Stimulated activated CD4-positive, alpha-beta T cell treated with anti-CD3 and anti-CD28 coated beads, Interleukin-4, amount 100 ng/mL, for 24 hours (primary cell): ENCODE measurements at regions not wholly inside any gene's neighbourhood (a gene's known extent, or its start where the extent isn't known, plus 50 kb on each side); places are given as distances from the start of the nearest gene placed in this dataset.
"Not testable (repeated sequence)": the region's sequence is repeated elsewhere in the genome, so short reads cannot be mapped to it uniquely, and the experiment has no call there.

ENCODE experiments used
- DNase-seq: peaks from one replicate; pipeline ENCODE4 v3.0.0-alpha.2; 2020

GRCh38 chr6:130558131-130558530 is 192.3 kb downstream of the TMEM200A start:
- DNase-seq = no peak

- no peak for DNase-seq
Observed at GRCh38 chr6:130559166-130559565, 193.3 kb downstream of the TMEM200A start.

GRCh38 chr6:130560231-130560630 is 194.4 kb downstream of the TMEM200A start:
- DNase-seq = no peak

GRCh38 chr6:130561159-130561558 is 195.3 kb downstream of the TMEM200A start:
- DNase-seq = not testable (repeated sequence)

GRCh38 chr6:130565696-130566095 is 199.9 kb downstream of the TMEM200A start:
- DNase-seq = no peak

- no peak for DNase-seq
Observed at GRCh38 chr6:130574146-130574545, 208.3 kb downstream of the TMEM200A start.

- no peak for DNase-seq
Observed at GRCh38 chr6:130575557-130575956, 209.7 kb downstream of the TMEM200A start.

GRCh38 chr6:130575971-130576370 is 210.2 kb downstream of the TMEM200A start:
- peak; percentile 35 for DNase-seq

GRCh38 chr6:130577178-130577919 is 211.5 kb downstream of the TMEM200A start:
- no peak for DNase-seq

GRCh38 chr6:130578713-130579112 is 212.9 kb downstream of the TMEM200A start:
- no peak for DNase-seq

- DNase-seq = no peak
Observed at GRCh38 chr6:130583268-130583667, 217.5 kb downstream of the TMEM200A start.

GRCh38 chr6:130585587-130585986 is 219.8 kb downstream of the TMEM200A start:
- DNase-seq = no peak

- no peak for DNase-seq
Observed at GRCh38 chr6:130587778-130588520, 222.1 kb downstream of the TMEM200A start.

- no peak for DNase-seq
Observed at GRCh38 chr6:130593200-130593599, 227.4 kb downstream of the TMEM200A start.

- no peak for DNase-seq
Observed at GRCh38 chr6:130593948-130594347, 228.1 kb downstream of the TMEM200A start.

- no peak for DNase-seq
Observed at GRCh38 chr6:130598021-130598989, 228.9 kb upstream of the SMLR1 start.

- DNase-seq = no peak
Observed at GRCh38 chr6:130600880-130601341, 226.3 kb upstream of the SMLR1 start.

GRCh38 chr6:130602151-130602770 is 224.9 kb upstream of the SMLR1 start:
- peak; percentile 47 for DNase-seq

GRCh38 chr6:130603391-130603790 is 223.8 kb upstream of the SMLR1 start:
- no peak for DNase-seq

- no peak for DNase-seq
Observed at GRCh38 chr6:130604841-130605399, 222.3 kb upstream of the SMLR1 start.

- no peak for DNase-seq
Observed at GRCh38 chr6:130610303-130610702, 216.9 kb upstream of the SMLR1 start.

- no peak for DNase-seq
Observed at GRCh38 chr6:130611366-130611765, 215.8 kb upstream of the SMLR1 start.
